Breast epithelium (tissue), 4 donors: ENCODE measurements at regions not wholly inside any gene's neighbourhood (a gene's known extent, or its start where the extent isn't known, plus 50 kb on each side); places are given as distances from the start of the nearest gene placed in this dataset.

ENCODE experiments used
- DNase-seq, 2 donors: peaks; one replicate each; pipeline ENCODE4 v3.0.0-alpha.2; 2019; ENCODE audit warnings: low spot score in 2 of 2
- H3K27ac ChIP-seq, 2 donors: fragments of 200-600 bp; sonication (generic) in 1 of 2; one replicate each; pipeline ENCODE4 v1.5.1; 2016 to 2019; ENCODE audit warnings: mild to moderate bottlenecking in 1 of 2
- H3K27me3 ChIP-seq, 2 donors: fragments of 200-600 bp; sonication (generic) in 1 of 2; one replicate each; pipeline versions ENCODE4 v1.5.1 to v1.6.0; 2017 to 2019; ENCODE audit warnings: control low read depth in 1 of 2, mild to moderate bottlenecking in 1 of 2
- H3K36me3 ChIP-seq: fragments of 200-600 bp; one replicate; pipeline ENCODE4 v1.5.1; 2019
- H3K4me1 ChIP-seq, 2 donors: fragments of 200-600 bp; sonication (generic); one replicate each; pipeline ENCODE4 v1.5.1; 2016 to 2019; ENCODE audit warnings: control low read depth in 1 of 2
- H3K4me3 ChIP-seq, 3 donors: fragments of 200-600 bp; sonication (generic); 1 replicate in 2 of 3; 2 replicates in 1 of 3; pipeline ENCODE4 v1.5.1; 2016 to 2019; ENCODE audit warnings: mild to moderate bottlenecking in 3 of 3, moderate library complexity in 2 of 3
- H3K9me3 ChIP-seq, 2 donors: fragments of 200-600 bp; sonication (generic) in 1 of 2; one replicate each; pipeline ENCODE4 v1.5.1; 2016 to 2019; ENCODE audit warnings: control low read depth in 1 of 2
- POLR2A ChIP-seq: fragments of 450-650 bp; IDR thresholded peaks from one replicate; pipeline ENCODE4 v1.6.1; 2016; ENCODE audit warnings: antibody characterized with exemption, mild to moderate bottlenecking, moderate library complexity
- POLR2AphosphoS5 ChIP-seq, 3 donors: sonication (generic); formaldehyde crosslinking; IDR thresholded peaks; one replicate each; pipeline ENCODE4 v1.6.1; 2017; ENCODE audit warnings: antibody characterized with exemption in 3 of 3
- intact Hi-C: fragments of 100-400 bp; cut with DNase I; formaldehyde crosslinking; loops from one replicate; pipeline ENCODE4 v1.15.1; 2023; ENCODE audit warnings: low total_unique reads
- TF ChIP-seq, protein P1 (sequence below), 3 donors: fragments of 450-650 bp; IDR thresholded peaks; one replicate each; pipeline ENCODE4 v1.5.1; 2016 to 2017; ENCODE audit warnings: antibody characterized with exemption in 3 of 3, mild to moderate bottlenecking in 3 of 3, moderate library complexity in 3 of 3

DNA sequence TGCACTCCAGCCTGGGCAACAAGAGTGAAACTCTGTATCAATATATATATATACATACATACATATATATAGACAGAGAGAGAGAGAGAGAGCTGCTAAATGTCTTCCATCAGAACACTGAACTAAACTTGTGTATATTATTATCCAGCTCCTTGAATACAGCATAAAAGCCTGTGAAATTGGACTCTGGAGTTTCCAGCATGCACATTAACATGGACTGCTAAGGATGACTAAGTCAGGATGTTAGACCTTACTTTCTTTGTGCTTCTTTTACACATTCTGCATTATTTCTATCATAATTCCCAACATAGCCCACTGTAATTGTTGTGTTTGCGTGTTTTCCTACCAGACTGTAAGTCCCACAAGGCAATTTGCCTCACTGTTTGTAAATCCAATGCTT lies 259.1 kb downstream of the TGFB2 start:
- no peaks in the 10 kb centered on the region for H3K4me1 ChIP-seq
- H3K4me3 ChIP-seq: no peak overlapping the region
- TF ChIP-seq, protein P1, sequence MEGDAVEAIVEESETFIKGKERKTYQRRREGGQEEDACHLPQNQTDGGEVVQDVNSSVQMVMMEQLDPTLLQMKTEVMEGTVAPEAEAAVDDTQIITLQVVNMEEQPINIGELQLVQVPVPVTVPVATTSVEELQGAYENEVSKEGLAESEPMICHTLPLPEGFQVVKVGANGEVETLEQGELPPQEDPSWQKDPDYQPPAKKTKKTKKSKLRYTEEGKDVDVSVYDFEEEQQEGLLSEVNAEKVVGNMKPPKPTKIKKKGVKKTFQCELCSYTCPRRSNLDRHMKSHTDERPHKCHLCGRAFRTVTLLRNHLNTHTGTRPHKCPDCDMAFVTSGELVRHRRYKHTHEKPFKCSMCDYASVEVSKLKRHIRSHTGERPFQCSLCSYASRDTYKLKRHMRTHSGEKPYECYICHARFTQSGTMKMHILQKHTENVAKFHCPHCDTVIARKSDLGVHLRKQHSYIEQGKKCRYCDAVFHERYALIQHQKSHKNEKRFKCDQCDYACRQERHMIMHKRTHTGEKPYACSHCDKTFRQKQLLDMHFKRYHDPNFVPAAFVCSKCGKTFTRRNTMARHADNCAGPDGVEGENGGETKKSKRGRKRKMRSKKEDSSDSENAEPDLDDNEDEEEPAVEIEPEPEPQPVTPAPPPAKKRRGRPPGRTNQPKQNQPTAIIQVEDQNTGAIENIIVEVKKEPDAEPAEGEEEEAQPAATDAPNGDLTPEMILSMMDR (IDR thresholded peaks at IDR 0.05): no peak
- TF ChIP-seq POLR2A (no peak), POLR2AphosphoS5 (IDR thresholded peaks at IDR 0.05) (no peak)
- H3K9me3 ChIP-seq: peaks cover 0 to 8% of the 10 kb centered on the region in 2 donors
- intact Hi-C loops: no loop called here
- H3K27ac ChIP-seq: no peak overlapping the region
- H3K36me3 ChIP-seq: no peaks in the 10 kb centered on the region
- DNase-seq: no peak
- H3K27me3 ChIP-seq: no peaks in the 10 kb centered on the region

GRCh38 chr1:218611916-218612585 lies 266.9 kb downstream of the TGFB2 start:
- H3K27ac ChIP-seq: no peak overlapping the region
- intact Hi-C loops: no loop called here
- TF ChIP-seq, protein P1 (IDR thresholded peaks at IDR 0.05): no peak
- TF ChIP-seq POLR2AphosphoS5 (IDR thresholded peaks at IDR 0.05): no peak
- no peak for TF ChIP-seq POLR2A

DNA sequence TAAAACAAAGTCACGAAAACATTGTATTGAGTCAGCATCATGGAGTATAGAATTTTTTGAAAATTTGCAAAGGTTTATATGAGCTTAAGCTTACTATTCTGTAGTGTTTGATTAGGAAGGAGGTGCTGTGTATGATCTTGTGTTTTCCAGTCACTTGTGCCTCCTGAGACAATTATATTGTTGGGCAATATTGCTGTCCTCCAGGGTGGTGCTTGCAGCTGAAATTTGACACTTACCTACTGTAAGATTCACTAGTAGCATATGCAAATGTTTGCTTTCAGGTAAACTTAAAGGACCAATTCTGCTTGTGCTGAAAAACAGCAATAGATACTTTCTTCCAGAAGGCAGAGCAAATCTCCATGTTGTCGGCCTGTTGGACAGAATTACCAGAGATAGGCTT lies 268.0 kb downstream of the TGFB2 start:
- DNase-seq: no peak
- Histone ChIP-seq H3K27me3 (no peaks in the 10 kb centered on the region), H3K9me3 (peaks cover 0 to 7% of the 10 kb centered on the region in 2 donors), H3K36me3 (no peaks in the 10 kb centered on the region), H3K4me1 (no peaks in the 10 kb centered on the region), H3K27ac (no peak overlapping the region), H3K4me3 (no peak overlapping the region)
- intact Hi-C loops: no loop called here
- no peak for TF ChIP-seq POLR2AphosphoS5 (IDR thresholded peaks at IDR 0.05)
- TF ChIP-seq, protein P1 (IDR thresholded peaks at IDR 0.05): no peak

More at GRCh38 chr1:218611916-218612585, 266.9 kb downstream of the TGFB2 start:
- Histone ChIP-seq H3K36me3 (no peaks in the 10 kb centered on the region), H3K4me1 (no peaks in the 10 kb centered on the region), H3K27me3 (no peaks in the 10 kb centered on the region), H3K9me3 (peaks cover 0 to 8% of the 10 kb centered on the region in 2 donors), H3K4me3 (no peak overlapping the region)
- DNase-seq: no peak

DNA sequence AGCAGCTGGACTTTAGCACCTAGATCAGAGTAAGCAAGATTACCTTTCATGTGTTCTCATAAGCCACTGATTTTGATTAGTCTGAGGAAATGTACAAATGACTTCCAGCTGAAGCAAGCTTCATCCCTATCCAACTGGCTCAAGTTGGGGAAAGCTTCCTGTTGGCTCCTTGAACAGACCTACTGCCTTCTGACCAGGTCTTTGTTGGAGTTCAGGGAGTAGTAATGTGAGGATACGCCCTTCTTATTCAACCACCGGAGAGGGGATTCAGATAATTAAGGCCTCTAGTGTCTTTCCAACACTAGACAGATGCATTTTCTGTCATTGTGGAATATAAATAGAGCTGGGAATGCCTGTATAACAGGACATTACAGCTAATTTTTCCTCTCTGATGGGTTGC lies 268.9 kb downstream of the TGFB2 start:
- Histone ChIP-seq H3K4me1 (no peaks in the 10 kb centered on the region), H3K27ac (no peak overlapping the region), H3K36me3 (no peaks in the 10 kb centered on the region), H3K27me3 (no peaks in the 10 kb centered on the region), H3K4me3 (no peak overlapping the region), H3K9me3 (no peaks in the 10 kb centered on the region)
- TF ChIP-seq POLR2AphosphoS5 (IDR thresholded peaks at IDR 0.05) (no peak), POLR2A (no peak)
- no peak for DNase-seq
- intact Hi-C loops: no loop called here

DNA sequence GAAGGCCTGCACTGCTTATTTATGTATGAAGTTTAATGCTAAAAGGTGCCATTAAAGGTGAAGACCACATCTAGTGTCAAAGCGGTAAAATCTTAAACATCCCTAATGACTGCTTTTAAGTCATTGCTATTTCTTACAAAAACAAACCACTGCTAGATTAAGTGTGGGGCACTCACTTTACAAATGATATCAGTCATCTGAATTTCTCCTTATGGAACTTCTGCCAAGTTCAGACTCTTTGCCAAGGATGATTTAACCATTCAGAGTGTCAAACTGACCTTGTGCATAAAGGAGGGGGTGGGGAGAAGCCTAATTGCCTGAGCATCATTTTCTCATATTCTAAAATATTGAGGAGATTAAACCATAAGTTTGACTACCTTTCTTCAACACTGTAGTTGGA lies 271.5 kb downstream of the TGFB2 start:
- H3K9me3 ChIP-seq: no peaks in the 10 kb centered on the region
- no peak for DNase-seq
- H3K4me1 ChIP-seq: no peaks in the 10 kb centered on the region
- no peak overlapping the region for H3K4me3 ChIP-seq
- H3K27ac ChIP-seq: no peak overlapping the region
- H3K36me3 ChIP-seq: no peaks in the 10 kb centered on the region
- H3K27me3 ChIP-seq: no peaks in the 10 kb centered on the region
- intact Hi-C loops: no loop called here
- no peak for TF ChIP-seq POLR2A

GRCh38 chr1:218617986-218618385 lies 272.9 kb downstream of the TGFB2 start:
- no peak overlapping the region for H3K27ac ChIP-seq
- no peaks in the 10 kb centered on the region for H3K4me1 ChIP-seq
- no peak overlapping the region for H3K4me3 ChIP-seq
- TF ChIP-seq POLR2AphosphoS5 (IDR thresholded peaks at IDR 0.05) (no peak), POLR2A (no peak)
- TF ChIP-seq, protein P1 (IDR thresholded peaks at IDR 0.05): no peak
- no peaks in the 10 kb centered on the region for H3K9me3 ChIP-seq
- no peaks in the 10 kb centered on the region for H3K27me3 ChIP-seq
- H3K36me3 ChIP-seq: no peaks in the 10 kb centered on the region
- no peak for DNase-seq
- intact Hi-C loops: no loop called here
